ENCODE measurements at regions not wholly inside any gene's neighbourhood (a gene's known extent, or its start where the extent isn't known, plus 50 kb on each side); places are given as distances from the start of the nearest gene placed in this dataset.

DNA sequence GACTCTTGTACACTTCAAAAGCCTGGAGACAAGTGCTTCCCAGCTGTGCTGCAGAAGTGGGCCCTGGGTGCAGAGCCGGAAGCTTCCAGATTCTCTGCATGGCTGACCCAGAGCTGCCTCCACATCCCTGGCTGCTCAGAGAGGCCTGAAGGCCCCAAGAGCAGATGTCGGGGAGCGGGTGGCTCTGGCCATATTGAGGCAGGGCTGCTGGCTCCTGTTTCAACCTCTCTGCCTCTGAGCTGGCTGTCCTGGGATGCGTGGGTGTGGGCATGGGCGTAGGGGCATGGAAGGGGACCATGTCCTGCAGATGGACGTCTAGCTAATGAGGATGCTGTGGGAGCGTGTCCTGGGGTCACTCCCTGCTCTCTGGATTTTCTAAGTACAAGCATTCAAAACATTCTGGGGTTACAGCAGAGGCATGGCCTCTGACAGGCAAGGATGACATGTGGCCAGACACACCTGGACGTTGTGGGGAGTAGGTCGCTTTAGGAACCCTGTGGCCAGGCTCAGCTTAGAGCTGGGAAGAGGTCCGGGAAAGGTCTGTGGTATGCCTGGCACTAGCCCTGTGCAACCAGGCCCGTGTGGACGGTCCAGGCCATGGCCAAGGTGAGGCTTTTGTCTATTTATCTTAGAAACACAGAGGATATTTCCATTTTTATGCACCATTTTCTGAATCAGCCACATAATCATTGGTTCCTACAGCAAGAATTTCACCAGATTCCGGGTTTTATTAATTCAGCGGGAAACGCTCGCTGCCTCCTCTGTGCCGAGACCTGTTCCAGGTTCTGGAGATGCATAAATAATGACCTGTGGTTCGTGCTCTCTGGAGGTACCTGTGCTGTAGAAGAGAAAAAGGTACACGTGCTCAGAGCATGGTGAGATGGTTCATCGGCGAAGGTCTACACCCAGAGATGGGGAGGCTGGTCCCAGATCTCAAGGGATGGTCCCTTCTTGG, 361.1 kb downstream of the GLRX3 start:
- no peaks in the 10 kb centered on the region for H3K9me3 ChIP-seq
- no peaks in the 10 kb centered on the region for H3K4me1 ChIP-seq
- no peak overlapping the region for H3K27ac ChIP-seq
- no peaks in the 10 kb centered on the region for H3K36me3 ChIP-seq
- no peaks in the 10 kb centered on the region for H3K27me3 ChIP-seq
- H3K4me3 ChIP-seq, result no peak overlapping the region
- TF ChIP-seq POLR2A (IDR thresholded peaks at IDR 0.05), result no peak
- TF ChIP-seq, protein P1, sequence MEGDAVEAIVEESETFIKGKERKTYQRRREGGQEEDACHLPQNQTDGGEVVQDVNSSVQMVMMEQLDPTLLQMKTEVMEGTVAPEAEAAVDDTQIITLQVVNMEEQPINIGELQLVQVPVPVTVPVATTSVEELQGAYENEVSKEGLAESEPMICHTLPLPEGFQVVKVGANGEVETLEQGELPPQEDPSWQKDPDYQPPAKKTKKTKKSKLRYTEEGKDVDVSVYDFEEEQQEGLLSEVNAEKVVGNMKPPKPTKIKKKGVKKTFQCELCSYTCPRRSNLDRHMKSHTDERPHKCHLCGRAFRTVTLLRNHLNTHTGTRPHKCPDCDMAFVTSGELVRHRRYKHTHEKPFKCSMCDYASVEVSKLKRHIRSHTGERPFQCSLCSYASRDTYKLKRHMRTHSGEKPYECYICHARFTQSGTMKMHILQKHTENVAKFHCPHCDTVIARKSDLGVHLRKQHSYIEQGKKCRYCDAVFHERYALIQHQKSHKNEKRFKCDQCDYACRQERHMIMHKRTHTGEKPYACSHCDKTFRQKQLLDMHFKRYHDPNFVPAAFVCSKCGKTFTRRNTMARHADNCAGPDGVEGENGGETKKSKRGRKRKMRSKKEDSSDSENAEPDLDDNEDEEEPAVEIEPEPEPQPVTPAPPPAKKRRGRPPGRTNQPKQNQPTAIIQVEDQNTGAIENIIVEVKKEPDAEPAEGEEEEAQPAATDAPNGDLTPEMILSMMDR (IDR thresholded peaks at IDR 0.05), result no peak
- no peak for DNase-seq
- intact Hi-C loops (cut with DNase I; ENCODE audit: low total_unique reads), result no loop called here

DNA sequence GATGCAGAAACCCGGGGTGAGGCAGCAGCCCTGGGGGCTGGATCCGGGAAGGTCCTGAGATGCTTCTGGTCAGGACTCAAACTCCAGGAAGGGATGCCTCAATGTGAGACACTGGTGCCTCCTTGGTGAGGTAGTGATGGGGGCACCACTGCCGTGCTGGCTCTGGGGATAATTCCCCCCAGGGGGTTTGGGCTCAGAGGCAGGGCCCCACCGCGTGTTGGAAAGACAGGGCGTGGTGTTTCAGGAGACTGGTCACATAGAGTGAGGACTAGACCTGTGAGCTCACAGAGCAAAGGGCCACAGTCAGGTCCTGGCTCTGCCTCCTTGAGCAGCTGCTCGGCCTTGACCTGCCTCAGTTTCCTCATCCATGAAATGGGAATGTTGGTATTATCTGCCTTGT, 361.9 kb downstream of the GLRX3 start:
- Histone ChIP-seq H3K27ac (no peak overlapping the region), H3K9me3 (no peaks in the 10 kb centered on the region), H3K4me3 (no peak overlapping the region), H3K36me3 (no peaks in the 10 kb centered on the region), H3K27me3 (no peaks in the 10 kb centered on the region), H3K4me1 (no peaks in the 10 kb centered on the region)
- no peak for TF ChIP-seq POLR2A (IDR thresholded peaks at IDR 0.05)
- TF ChIP-seq, protein P1 (IDR thresholded peaks at IDR 0.05), result no peak
- intact Hi-C loops (cut with DNase I; ENCODE audit: low total_unique reads), result no loop called here
- no peak for DNase-seq

DNA sequence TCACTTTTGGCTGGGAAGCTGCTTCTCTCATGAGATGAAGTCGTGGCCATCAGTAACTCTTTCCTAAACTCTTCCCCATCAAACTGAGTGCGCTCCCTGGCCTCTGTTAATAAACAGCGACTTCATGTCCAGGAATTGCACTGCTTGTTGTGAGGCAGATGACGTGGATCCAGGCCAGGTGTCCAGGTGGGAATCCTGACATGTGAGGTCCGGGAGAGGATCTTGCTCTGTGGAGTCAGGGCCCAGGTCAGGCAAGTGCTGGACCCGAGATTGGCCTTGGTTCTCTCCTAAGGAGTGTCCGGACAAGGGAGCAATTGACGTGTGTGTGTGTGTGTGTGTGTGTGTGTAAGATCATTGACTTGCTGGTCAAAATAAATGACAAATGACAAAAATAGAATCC, 362.7 kb downstream of the GLRX3 start:
- no peaks in the 10 kb centered on the region for H3K9me3 ChIP-seq
- intact Hi-C loops (cut with DNase I; ENCODE audit: low total_unique reads), result no loop called here
- no peaks in the 10 kb centered on the region for H3K36me3 ChIP-seq
- no peak overlapping the region for H3K27ac ChIP-seq
- no peak for DNase-seq
- H3K4me1 ChIP-seq, result no peaks in the 10 kb centered on the region
- TF ChIP-seq, protein P1 (IDR thresholded peaks at IDR 0.05), result no peak
- H3K4me3 ChIP-seq, result no peak overlapping the region
- no peaks in the 10 kb centered on the region for H3K27me3 ChIP-seq

DNA sequence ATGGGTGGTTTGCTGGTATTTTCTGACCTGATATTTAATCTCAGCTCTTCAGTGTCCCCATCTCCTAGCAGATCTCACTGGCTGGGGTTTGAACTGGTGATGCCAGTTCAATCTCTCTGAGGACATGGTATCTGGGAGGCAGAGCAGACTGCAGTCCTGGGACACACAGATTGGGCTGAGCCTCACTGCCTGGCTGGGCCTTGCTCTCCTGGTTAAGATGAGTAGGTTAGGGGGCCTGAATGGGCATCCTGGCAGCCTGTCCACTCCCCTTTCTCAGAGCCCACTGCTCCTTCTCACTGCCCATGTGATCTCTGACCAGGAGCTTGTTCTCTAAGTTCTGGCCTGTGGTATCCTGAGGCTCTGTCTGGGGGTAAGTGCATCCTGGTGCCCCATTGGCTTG, 363.4 kb downstream of the GLRX3 start:
- no peak overlapping the region for H3K4me3 ChIP-seq
- H3K4me1 ChIP-seq, result no peaks in the 10 kb centered on the region
- H3K9me3 ChIP-seq, result no peaks in the 10 kb centered on the region
- intact Hi-C loops (cut with DNase I; ENCODE audit: low total_unique reads), result no loop called here
- no peaks in the 10 kb centered on the region for H3K27me3 ChIP-seq
- H3K36me3 ChIP-seq, result no peaks in the 10 kb centered on the region
- no peak for DNase-seq
- no peak overlapping the region for H3K27ac ChIP-seq
- TF ChIP-seq, protein P1 (IDR thresholded peaks at IDR 0.05), result no peak
- TF ChIP-seq POLR2A (IDR thresholded peaks at IDR 0.05), result no peak

DNA sequence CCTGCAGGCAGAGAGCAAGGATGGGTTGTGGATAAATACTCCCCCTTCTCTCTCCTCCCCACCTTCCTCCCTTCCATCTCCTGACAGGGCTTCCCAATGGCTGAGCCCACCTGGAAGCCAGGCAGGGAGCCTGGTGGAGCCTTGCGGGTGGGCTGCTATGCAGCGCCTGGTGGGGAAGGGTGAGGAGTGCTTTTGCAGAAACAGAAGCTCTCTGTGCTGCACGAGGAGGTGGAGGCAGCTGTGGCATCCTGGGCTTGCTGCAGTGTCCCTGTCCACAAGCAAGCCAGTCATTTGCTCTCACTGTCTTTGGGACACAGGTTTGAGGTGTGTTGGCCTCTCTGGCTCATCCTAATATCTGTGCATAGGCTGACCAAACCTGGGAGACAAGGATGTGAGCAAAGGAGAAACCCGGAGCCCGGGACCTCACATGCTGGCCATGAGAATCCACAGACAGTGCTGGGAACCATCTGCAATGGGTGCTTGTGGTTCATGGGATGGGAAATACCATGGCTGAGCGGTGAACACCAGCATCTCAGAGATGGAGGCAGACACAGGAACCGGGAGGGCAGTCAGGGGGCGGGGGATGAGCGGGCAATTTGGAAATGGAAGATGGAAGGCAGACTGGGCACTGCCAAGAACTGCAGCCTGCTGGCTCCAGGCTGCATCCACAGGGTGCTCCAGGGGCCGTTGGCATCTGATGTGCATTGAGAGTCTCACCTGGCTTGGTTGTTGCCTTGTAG, 364.2 kb downstream of the GLRX3 start:
- TF ChIP-seq POLR2A (IDR thresholded peaks at IDR 0.05), result no peak
- TF ChIP-seq, protein P1 (IDR thresholded peaks at IDR 0.05), result no peak
- H3K4me1 ChIP-seq, result no peaks in the 10 kb centered on the region
- no peaks in the 10 kb centered on the region for H3K27me3 ChIP-seq
- H3K36me3 ChIP-seq, result no peaks in the 10 kb centered on the region
- no peak for DNase-seq
- H3K4me3 ChIP-seq, result no peak overlapping the region
- intact Hi-C loops (cut with DNase I; ENCODE audit: low total_unique reads), result no loop called here
- H3K27ac ChIP-seq, result no peak overlapping the region
- no peaks in the 10 kb centered on the region for H3K9me3 ChIP-seq
